CD14-positive monocyte (primary cell): ENCODE measurements at regions not wholly inside any gene's neighbourhood (a gene's known extent, or its start where the extent isn't known, plus 50 kb on each side); places are given as distances from the start of the nearest gene placed in this dataset.

Experiments used
- DNase-seq, 3 donors: peaks; one replicate each; pipeline ENCODE4 v3.0.0-alpha.2; 2011 to 2022
- H2AFZ ChIP-seq: 2 replicates; pipeline ENCODE4 v1.6.0; 2012; ENCODE audit warnings: mild to moderate bottlenecking, low read depth, low read length, inconsistent platforms; ENCODE audit not compliant: insufficient read depth, poor library complexity, severe bottlenecking
- H3K27ac ChIP-seq, 2 donors: 1 replicate in 1 of 2; 2 replicates in 1 of 2; pipeline ENCODE4 v1.5.1; 2012 to 2013; ENCODE audit warnings: low read length in 2 of 2, control low read depth in 1 of 2, inconsistent platforms in 1 of 2, low read depth in 1 of 2, mild to moderate bottlenecking in 1 of 2
- H3K27me3 ChIP-seq, 2 donors: one replicate each; pipeline versions ENCODE4 v1.6.0 to v1.6.1; 2011 to 2013; ENCODE audit warnings: low read length in 2 of 2; ENCODE audit not compliant: control insufficient read depth in 2 of 2, insufficient read depth in 2 of 2
- H3K36me3 ChIP-seq, 2 donors: replicated peaks in 1 of 2; 1 replicate in 1 of 2; 2 replicates in 1 of 2; pipeline versions ENCODE4 v1.5.1 to v1.6.1; 2012 to 2013; ENCODE audit warnings: low read length in 2 of 2, control low read depth in 1 of 2, inconsistent platforms in 1 of 2, mild to moderate bottlenecking in 1 of 2; ENCODE audit not compliant: insufficient read depth in 2 of 2, control insufficient read depth in 1 of 2
- H3K4me1 ChIP-seq, 2 donors: 1 replicate in 1 of 2; 2 replicates in 1 of 2; pipeline versions ENCODE4 v1.5.1 to v1.6.1; 2012 to 2013; ENCODE audit warnings: low read length in 2 of 2, control low read depth in 1 of 2, inconsistent platforms in 1 of 2, mild to moderate bottlenecking in 1 of 2, moderate library complexity in 1 of 2; ENCODE audit not compliant: insufficient read depth in 2 of 2, control insufficient read depth in 1 of 2
- H3K4me2 ChIP-seq: replicated peaks from 2 replicates; pipeline ENCODE3; 2012; ENCODE audit warnings: low read length, moderate library complexity, mild to moderate bottlenecking; ENCODE audit not compliant: poor library complexity, severe bottlenecking; ENCODE audit errors: extremely low read depth
- H3K4me3 ChIP-seq, 3 experiments: fragments of 200-600 bp in 1 of 3; sonication (generic) in 1 of 3; replicated peaks in 1 of 3; 1 replicate in 2 of 3; 2 replicates in 1 of 3; pipeline ENCODE4 v1.5.1; 2011 to 2013; ENCODE audit warnings: low read length in 3 of 3, mild to moderate bottlenecking in 3 of 3, control low read depth in 2 of 3, low read depth in 2 of 3, inconsistent platforms in 1 of 3, moderate library complexity in 1 of 3
- H3K79me2 ChIP-seq: 2 replicates; pipeline ENCODE4 v1.6.0; 2012; ENCODE audit warnings: mild to moderate bottlenecking, control low read depth, inconsistent platforms, low read length, moderate library complexity; ENCODE audit not compliant: insufficient read depth
- H3K9ac ChIP-seq: 2 replicates; pipeline ENCODE4 v1.6.0; 2017; ENCODE audit warnings: low read length, mild to moderate bottlenecking; ENCODE audit not compliant: insufficient read depth, poor library complexity, severe bottlenecking
- H3K9me3 ChIP-seq, 2 donors: replicated peaks in 1 of 2; 1 replicate in 1 of 2; 2 replicates in 1 of 2; pipeline versions ENCODE4 v1.5.1 to v1.6.1; 2012 to 2013; ENCODE audit warnings: low read length in 2 of 2, control low read depth in 1 of 2; ENCODE audit not compliant: control insufficient read depth in 1 of 2, insufficient read depth in 1 of 2
- H4K20me1 ChIP-seq: 2 replicates; pipeline ENCODE4 v1.6.0; 2012; ENCODE audit warnings: mild to moderate bottlenecking, low read length, control low read depth, moderate library complexity; ENCODE audit not compliant: insufficient read depth
- H3K27ac Mint-ChIP-seq, 7 donors: one replicate each; pipeline ENCODE4 v1.8.0; 2020; ENCODE audit warnings: mild to moderate bottlenecking in 7 of 7, mixed read lengths in 7 of 7, moderate library complexity in 6 of 7, inconsistent platforms in 2 of 7
- H3K27me3 Mint-ChIP-seq, 3 donors: one replicate each; pipeline ENCODE4 v1.8.0; 2021 to 2022; ENCODE audit warnings: low read depth in 3 of 3, mild to moderate bottlenecking in 3 of 3, mixed read lengths in 3 of 3, moderate library complexity in 3 of 3, inconsistent platforms in 1 of 3
- H3K36me3 Mint-ChIP-seq, 2 donors: one replicate each; pipeline ENCODE4 v1.8.0; 2020; ENCODE audit warnings: mixed read lengths in 2 of 2, inconsistent platforms in 1 of 2, mild to moderate bottlenecking in 1 of 2
- H3K4me1 Mint-ChIP-seq: one replicate; pipeline ENCODE4 v1.8.0; 2020; ENCODE audit warnings: mild to moderate bottlenecking, mixed read lengths
- H3K4me3 Mint-ChIP-seq, 2 donors: one replicate each; pipeline ENCODE4 v1.8.0; 2020; ENCODE audit warnings: mild to moderate bottlenecking in 2 of 2, mixed read lengths in 2 of 2, moderate library complexity in 1 of 2
- H3K9me3 Mint-ChIP-seq, 7 donors: one replicate each; pipeline ENCODE4 v1.8.0; 2020 to 2022; ENCODE audit warnings: mixed read lengths in 7 of 7, mild to moderate bottlenecking in 6 of 7, moderate library complexity in 6 of 7, inconsistent platforms in 2 of 7
- CTCF ChIP-seq: fragments of 200-600 bp; IDR thresholded peaks from one replicate; pipeline ENCODE4 v1.8.0; 2022; ENCODE audit warnings: antibody characterized with exemption, mild to moderate bottlenecking
- WGBS: methylation state at CpG from one replicate; pipeline ENCODE4 v1.1.5; 2013; ENCODE audit warnings: missing lambda C conversion rate; ENCODE audit not compliant: insufficient coverage; 5-methylcytosine and 5-hydroxymethylcytosine counted together
- intact Hi-C, 2 donors: fragments of 100-400 bp; cut with micrococcal nuclease; formaldehyde crosslinking; loops; one replicate each; pipeline versions ENCODE4 v1.15.0 to v1.15.1; 2023

DNA sequence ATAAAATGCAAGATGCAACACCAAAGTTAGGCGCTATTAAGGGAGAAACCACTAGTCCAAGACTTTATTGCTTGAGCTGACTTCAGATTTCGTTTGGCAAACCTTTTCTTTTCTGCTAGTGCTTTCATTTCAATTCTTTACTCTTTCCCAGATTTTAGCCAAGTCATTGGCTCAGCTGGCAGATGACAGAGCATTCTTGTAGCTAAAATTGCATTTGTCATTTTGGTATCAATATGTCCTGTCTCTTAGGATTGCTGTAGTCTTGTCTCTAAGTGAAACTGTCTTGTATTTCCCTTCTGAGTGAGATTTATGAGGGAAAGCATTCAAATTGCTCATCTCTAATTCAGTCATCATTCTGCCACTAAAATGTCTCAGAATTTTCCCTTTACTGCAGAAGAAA lies 335.1 kb downstream of the METTL4 start:
- no peak overlapping the region for H3K27ac Mint-ChIP-seq
- no peaks in the 10 kb centered on the region for H3K79me2 ChIP-seq
- no peak for TF ChIP-seq CTCF
- H3K27me3 Mint-ChIP-seq: peaks cover 4 to 8% (median 6%) of the 10 kb centered on the region in 3 donors
- no peaks in the 10 kb centered on the region for H3K36me3 Mint-ChIP-seq
- no peaks in the 10 kb centered on the region for H3K4me1 ChIP-seq
- H3K36me3 ChIP-seq: no peaks in the 10 kb centered on the region
- H3K4me2 ChIP-seq: no peak overlapping the region
- H2AFZ ChIP-seq: no peak overlapping the region
- H3K4me3 ChIP-seq: no peak overlapping the region
- H3K4me1 Mint-ChIP-seq: no peaks in the 10 kb centered on the region
- no peaks in the 10 kb centered on the region for H3K27me3 ChIP-seq
- no peak for DNase-seq
- no peak overlapping the region for H3K9ac ChIP-seq
- no peaks in the 10 kb centered on the region for H3K9me3 ChIP-seq
- peaks cover 0 to 2% (median 0%) of the 10 kb centered on the region in 7 donors for H3K9me3 Mint-ChIP-seq
- no peaks in the 10 kb centered on the region for H4K20me1 ChIP-seq
- WGBS: 65% methylated on average over 2 of the region's 2 CpGs
- H3K4me3 Mint-ChIP-seq: no peak overlapping the region
- H3K27ac ChIP-seq: no peak overlapping the region
- intact Hi-C loops: no loop called here

GRCh38 chr18:2237706-2238105 lies 333.6 kb downstream of the METTL4 start:
- H3K4me1 ChIP-seq: no peaks in the 10 kb centered on the region
- TF ChIP-seq CTCF: no peak
- intact Hi-C loops: no loop called here
- no peaks in the 10 kb centered on the region for H3K36me3 ChIP-seq
- Mint-ChIP-seq H3K27ac (no peak overlapping the region), H3K4me1 (no peaks in the 10 kb centered on the region), H3K9me3 (peaks cover 0 to 2% (median 0%) of the 10 kb centered on the region in 7 donors), H3K4me3 (no peak overlapping the region), H3K27me3 (peaks cover 4 to 8% (median 6%) of the 10 kb centered on the region in 3 donors), H3K36me3 (no peaks in the 10 kb centered on the region)
- no peak overlapping the region for H2AFZ ChIP-seq
- no peak for DNase-seq
- no peaks in the 10 kb centered on the region for H3K79me2 ChIP-seq
- H3K27me3 ChIP-seq: no peaks in the 10 kb centered on the region
- H3K4me2 ChIP-seq: no peak overlapping the region
- H3K9ac ChIP-seq: no peak overlapping the region
- WGBS: 85% methylated on average over 3 of the region's 7 CpGs
- H4K20me1 ChIP-seq: no peaks in the 10 kb centered on the region
- no peak overlapping the region for H3K4me3 ChIP-seq
- no peak overlapping the region for H3K27ac ChIP-seq
- no peaks in the 10 kb centered on the region for H3K9me3 ChIP-seq
